ENCODE measurements at regions not wholly inside any gene's neighbourhood (a gene's known extent, or its start where the extent isn't known, plus 50 kb on each side); places are given as distances from the start of the nearest gene placed in this dataset.
A peak's percentile ranks its signal among the peaks of the same experiment; 100 is the strongest.

- peak in 1 of 2 donors; percentile 10 for DNase-seq (ENCODE audit: low read depth in 2 of 2)
Measured at GRCh38 chr12:87687362-87687761, 341.8 kb downstream of the C12orf50 start.

- no peak for DNase-seq (ENCODE audit: low read depth in 2 of 2)
Measured at GRCh38 chr12:87685696-87686095, 343.5 kb downstream of the C12orf50 start.

- DNase-seq (ENCODE audit: low read depth in 2 of 2), result no peak
Measured at GRCh38 chr12:87679251-87679650, 349.9 kb downstream of the C12orf50 start.

- no peak for DNase-seq (ENCODE audit: low read depth in 2 of 2)
Measured at GRCh38 chr12:87678453-87678852, 350.7 kb downstream of the C12orf50 start.

GRCh38 chr12:87676731-87677130, 352.5 kb downstream of the C12orf50 start:
- DNase-seq (ENCODE audit: low read depth in 2 of 2), result no peak

- no peak for DNase-seq (ENCODE audit: low read depth in 2 of 2)
Measured at GRCh38 chr12:87671757-87672156, 357.4 kb downstream of the C12orf50 start.

GRCh38 chr12:87670448-87670847, 358.8 kb downstream of the C12orf50 start:
- DNase-seq (ENCODE audit: low read depth in 2 of 2), result no peak

DNA sequence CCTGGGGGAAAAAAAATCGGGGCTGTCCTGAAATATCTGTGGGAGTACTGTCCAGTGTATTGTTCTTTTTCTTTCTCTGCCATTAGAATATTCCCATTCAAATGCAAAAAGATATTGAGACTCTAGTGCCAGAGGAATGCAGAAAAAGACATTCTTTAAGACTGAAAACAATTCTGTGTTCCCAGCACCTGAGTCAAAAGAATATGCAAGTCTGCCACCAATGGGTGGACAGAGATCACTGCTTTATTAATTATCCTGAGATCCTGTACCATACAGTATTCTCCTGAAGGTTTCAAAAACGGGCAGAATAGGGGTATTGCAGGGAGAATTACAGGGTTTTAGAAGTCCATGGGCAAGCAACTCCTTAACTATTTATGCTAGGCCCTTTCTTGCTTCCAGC, 361.8 kb downstream of the C12orf50 start:
- peak in 1 of 2 donors; percentile 11 for DNase-seq (ENCODE audit: low read depth in 2 of 2)

GRCh38 chr12:87661786-87662377, 367.3 kb downstream of the C12orf50 start:
- DNase-seq (ENCODE audit: low read depth in 2 of 2), result no peak

- DNase-seq (ENCODE audit: low read depth in 2 of 2), result no peak
Measured at GRCh38 chr12:87660987-87661774, 368.0 kb downstream of the C12orf50 start.

DNA sequence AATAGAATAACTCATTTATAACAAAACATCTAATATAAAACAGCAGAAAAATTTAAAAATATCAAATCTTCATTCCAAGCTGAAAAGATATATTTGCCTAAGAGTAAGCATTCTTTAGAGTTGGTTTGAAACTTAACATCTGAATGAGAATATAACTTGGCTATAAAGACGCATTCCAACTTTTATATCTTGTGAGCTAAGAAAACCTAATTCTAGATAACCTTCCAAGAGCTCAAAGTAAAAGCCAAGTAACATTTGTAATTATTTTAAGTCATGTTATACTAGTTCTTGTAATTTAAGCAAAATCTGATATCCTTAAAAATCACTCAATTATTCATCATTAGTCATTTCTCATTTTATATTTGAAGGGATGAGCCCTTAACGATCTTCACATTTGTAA, 368.9 kb downstream of the C12orf50 start:
- no peak for DNase-seq (ENCODE audit: low read depth in 2 of 2)

GRCh38 chr12:87656311-87656710, 372.9 kb downstream of the C12orf50 start:
- no peak for DNase-seq (ENCODE audit: low read depth in 2 of 2)

GRCh38 chr12:87651670-87652425, 377.4 kb downstream of the C12orf50 start:
- DNase-seq (ENCODE audit: low read depth in 2 of 2), result no peak

- DNase-seq (ENCODE audit: low read depth in 2 of 2), result no peak
Measured at GRCh38 chr12:87642245-87642644, 387.0 kb downstream of the C12orf50 start.

DNA sequence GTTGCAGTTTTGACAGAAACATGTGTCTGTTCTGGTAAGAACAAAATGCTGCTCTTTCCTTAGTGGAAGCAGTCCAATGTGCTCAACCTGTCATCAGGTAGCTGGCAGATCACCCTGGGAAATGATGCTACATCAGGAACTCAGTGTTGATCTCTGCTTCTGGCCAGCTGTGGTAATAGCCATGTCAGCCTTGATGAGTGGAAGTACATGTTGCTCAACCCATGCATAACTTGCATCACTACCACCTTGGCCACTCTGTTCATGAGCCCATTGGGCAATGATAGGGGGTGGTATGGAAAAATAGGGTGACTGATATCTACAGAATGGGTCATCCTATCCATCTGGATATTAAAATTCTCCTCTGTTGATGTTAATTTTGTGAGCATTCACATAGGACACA, 411.0 kb downstream of the C12orf50 start:
- DNase-seq (ENCODE audit: low read depth in 2 of 2), result no peak

- no peak for DNase-seq (ENCODE audit: low read depth in 2 of 2)
Measured at GRCh38 chr12:87612996-87613395, 416.2 kb downstream of the C12orf50 start.

DNA sequence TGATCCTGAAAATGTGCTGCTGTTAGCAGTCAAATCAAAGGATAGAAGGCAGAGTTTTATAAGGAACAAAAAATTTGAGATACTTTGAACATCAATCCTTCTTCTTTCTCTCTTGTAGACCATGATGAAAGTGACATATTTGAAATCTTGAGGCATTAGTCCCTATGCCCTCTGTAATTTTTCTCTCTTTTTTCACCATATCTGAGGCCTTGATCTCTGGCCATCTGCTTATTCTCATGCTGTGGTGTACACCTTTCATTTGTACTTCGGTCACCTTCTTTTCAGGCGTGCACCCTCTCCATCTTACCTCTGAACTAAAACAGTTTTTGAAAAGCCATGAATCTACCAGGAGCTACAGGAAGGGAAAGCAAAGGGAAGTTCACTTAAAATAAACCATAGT, 420.9 kb downstream of the C12orf50 start:
- DNase-seq (ENCODE audit: low read depth in 2 of 2), result no peak

DNA sequence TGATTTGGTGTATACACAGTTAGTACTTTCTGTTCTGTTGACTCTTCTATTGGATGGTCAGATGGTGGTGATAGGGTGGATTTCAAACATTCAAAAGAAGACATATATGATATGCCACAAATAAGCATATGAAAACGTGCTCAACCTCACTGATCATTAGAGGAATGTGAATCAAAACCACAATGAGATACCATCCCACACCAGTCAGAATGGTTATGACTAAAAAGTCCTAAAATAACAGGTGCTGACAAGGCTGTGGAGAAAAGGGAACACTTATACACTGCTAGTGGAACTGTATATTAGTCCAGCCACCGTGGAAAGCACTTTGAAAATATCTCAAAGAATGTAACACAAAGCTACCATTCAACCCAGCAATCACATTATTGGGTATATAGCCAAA, 425.5 kb downstream of the C12orf50 start:
- DNase-seq (ENCODE audit: low read depth in 2 of 2), result no peak

GRCh38 chr12:87599459-87599858, 429.7 kb downstream of the C12orf50 start:
- DNase-seq (ENCODE audit: low read depth in 2 of 2), result no peak

DNA sequence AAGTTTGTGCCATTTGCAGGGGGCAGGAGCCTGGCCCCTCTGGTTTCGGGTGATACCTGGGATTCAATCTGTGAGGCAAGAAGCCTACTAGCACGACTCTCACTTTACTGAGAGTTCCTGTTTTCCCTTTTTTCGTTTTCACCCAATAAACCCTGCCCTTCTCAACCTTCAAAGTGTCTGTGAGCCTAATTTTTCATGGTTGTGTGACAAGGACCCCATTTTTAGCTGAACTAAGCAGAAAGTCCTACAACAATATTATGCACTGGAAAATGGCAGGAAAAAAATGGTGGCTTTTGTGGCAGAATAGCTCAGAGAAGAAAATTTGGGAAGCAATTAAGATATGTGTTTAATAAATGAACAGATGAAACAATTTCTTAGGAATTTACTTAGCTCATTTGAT, 432.1 kb downstream of the C12orf50 start:
- no peak for DNase-seq (ENCODE audit: low read depth in 2 of 2)

GRCh38 chr12:87596636-87597035, 432.6 kb downstream of the C12orf50 start:
- DNase-seq (ENCODE audit: low read depth in 2 of 2), result no peak

DNA sequence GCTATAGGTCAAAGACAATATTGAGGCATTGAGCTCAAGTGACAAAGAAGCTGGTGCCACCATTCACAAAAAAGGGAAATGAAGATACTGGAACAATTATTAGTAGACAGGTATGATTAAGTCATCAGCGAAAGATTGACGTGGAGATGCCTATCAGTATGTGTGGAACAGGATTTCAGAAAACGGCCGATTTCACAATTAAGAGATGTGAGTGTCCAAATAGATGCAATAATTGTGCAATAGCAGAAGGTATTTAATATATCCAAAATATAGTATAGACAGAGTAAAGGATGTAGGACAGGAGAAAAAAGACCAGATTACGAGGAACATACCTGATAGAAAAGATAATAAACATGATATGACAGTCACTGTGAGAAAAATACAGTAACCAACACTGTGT, 433.1 kb downstream of the C12orf50 start:
- no peak for DNase-seq (ENCODE audit: low read depth in 2 of 2)

Data from dermis microvascular lymphatic vessel endothelial cell (primary cell).